ENCODE measurements at regions not wholly inside any gene's neighbourhood (a gene's known extent, or its start where the extent isn't known, plus 50 kb on each side); places are given as distances from the start of the nearest gene placed in this dataset.

DNA sequence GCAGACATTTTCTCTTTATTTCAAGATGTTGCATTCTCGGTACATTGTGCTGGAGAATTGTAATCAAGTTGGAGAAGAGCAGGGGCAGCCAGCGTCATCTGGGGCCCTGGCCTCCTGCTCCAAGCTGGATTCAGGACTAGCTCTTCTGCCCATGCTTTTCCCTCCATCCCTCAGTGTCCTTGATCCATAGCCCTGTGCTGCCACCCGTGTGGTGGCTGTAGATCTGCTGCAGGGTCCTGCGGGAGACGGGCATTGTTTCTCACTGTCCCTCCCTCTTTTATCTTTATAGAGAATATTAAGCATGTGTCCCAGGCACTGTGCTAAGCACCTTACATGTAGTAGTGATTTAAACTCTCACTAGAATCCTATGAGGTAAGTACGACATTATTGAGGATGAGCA lies 60.5 kb upstream of the HAND1 start:
- TF ChIP-seq EZH2 (IDR thresholded peaks at IDR 0.05; ENCODE audit: low read length, unreplicated experiment) (no peak), CTCF (conservative IDR thresholded peaks at IDR 0.05; ENCODE audit: low read depth, low read length) (no peak), EZH2phosphoT487 (IDR thresholded peaks at IDR 0.05; ENCODE audit: borderline replicate concordance, low read length) (no peak)
